Thoracic aorta (tissue), 2 donors: ENCODE measurements at regions not wholly inside any gene's neighbourhood (a gene's known extent, or its start where the extent isn't known, plus 50 kb on each side); places are given as distances from the start of the nearest gene placed in this dataset.

Experiments used
- ATAC-seq: fragments of 150-250 bp; one replicate; pipeline ENCODE4 v1.8.0; 2017; ENCODE audit warnings: low read depth; ENCODE audit not compliant: insufficient number of reproducible peaks, low FRiP score
- DNase-seq: peaks from one replicate; pipeline ENCODE4 v3.0.0-alpha.2; 2020; ENCODE audit warnings: low spot score
- H3K27ac ChIP-seq, 2 donors: fragments of 200-600 bp; sonication (generic); 1 replicate in 1 of 2; 2 replicates in 1 of 2; pipeline ENCODE4 v1.5.1; 2016; ENCODE audit warnings: mild to moderate bottlenecking in 2 of 2, moderate library complexity in 2 of 2
- H3K27me3 ChIP-seq: fragments of 200-600 bp; sonication (generic); replicated peaks from 2 replicates; pipeline ENCODE4 v1.6.0; 2016; ENCODE audit warnings: mild to moderate bottlenecking; ENCODE audit not compliant: insufficient read depth
- H3K36me3 ChIP-seq: fragments of 200-600 bp; sonication (generic); one replicate; pipeline ENCODE4 v1.5.1; 2016
- H3K4me1 ChIP-seq, 2 donors: fragments of 200-600 bp; sonication (generic); 1 replicate in 1 of 2; 2 replicates in 1 of 2; pipeline versions ENCODE4 v1.5.1 to v1.6.0; 2016; ENCODE audit warnings: low read depth in 2 of 2, mild to moderate bottlenecking in 1 of 2; ENCODE audit not compliant: control insufficient read depth in 1 of 2
- H3K4me3 ChIP-seq: fragments of 200-600 bp; sonication (generic); 2 replicates; pipeline ENCODE4 v1.5.1; 2016; ENCODE audit warnings: mild to moderate bottlenecking
- H3K9me3 ChIP-seq: fragments of 200-600 bp; sonication (generic); 2 replicates; pipeline ENCODE4 v1.5.1; 2016
- CTCF ChIP-seq: fragments of 200-600 bp; sonication (generic); IDR thresholded peaks from one replicate; pipeline ENCODE4 v1.5.1; 2019; ENCODE audit warnings: antibody characterized with exemption

GRCh38 chr13:76773448-76774094, 112.6 kb downstream of the KCTD12 start:
- H3K4me3 ChIP-seq = no peak overlapping the region
- ATAC-seq = no peak
- no peaks in the 10 kb centered on the region for H3K9me3 ChIP-seq
- H3K36me3 ChIP-seq = no peaks in the 10 kb centered on the region
- no peak for TF ChIP-seq CTCF
- H3K27me3 ChIP-seq = no peaks in the 10 kb centered on the region
- DNase-seq = no peak
- no peak overlapping the region for H3K27ac ChIP-seq
- no peaks in the 10 kb centered on the region for H3K4me1 ChIP-seq

GRCh38 chr13:76772241-76772640, 114.0 kb downstream of the KCTD12 start:
- Histone ChIP-seq H3K4me1 (no peaks in the 10 kb centered on the region), H3K4me3 (no peak overlapping the region), H3K36me3 (no peaks in the 10 kb centered on the region), H3K9me3 (no peaks in the 10 kb centered on the region), H3K27ac (no peak overlapping the region), H3K27me3 (no peaks in the 10 kb centered on the region)
- DNase-seq (no peak), ATAC-seq (no peak)
- no peak for TF ChIP-seq CTCF

- no peak for TF ChIP-seq CTCF
- peaks cover 0 to 4% of the 10 kb centered on the region in 2 donors for H3K4me1 ChIP-seq
- no peaks in the 10 kb centered on the region for H3K27me3 ChIP-seq
- H3K4me3 ChIP-seq = no peak overlapping the region
- no peak overlapping the region for H3K27ac ChIP-seq
- no peak for ATAC-seq
- no peaks in the 10 kb centered on the region for H3K9me3 ChIP-seq
- no peaks in the 10 kb centered on the region for H3K36me3 ChIP-seq
- DNase-seq = no peak
These were observed 116.9 kb downstream of the KCTD12 start for GRCh38 chr13:76769271-76769791.

- no peak for DNase-seq
- Histone ChIP-seq H3K36me3 (no peaks in the 10 kb centered on the region), H3K4me1 (peaks cover 0 to 4% of the 10 kb centered on the region in 2 donors), H3K27me3 (no peaks in the 10 kb centered on the region), H3K4me3 (no peak overlapping the region), H3K27ac (no peak overlapping the region), H3K9me3 (no peaks in the 10 kb centered on the region)
- no peak for ATAC-seq
- no peak for TF ChIP-seq CTCF
These were observed 117.8 kb downstream of the KCTD12 start for GRCh38 chr13:76768384-76768783.

- Histone ChIP-seq H3K4me3 (no peak overlapping the region), H3K27me3 (no peaks in the 10 kb centered on the region), H3K36me3 (no peaks in the 10 kb centered on the region), H3K4me1 (peaks cover 0 to 4% of the 10 kb centered on the region in 2 donors), H3K9me3 (no peaks in the 10 kb centered on the region), H3K27ac (no peak overlapping the region)
- DNase-seq (no peak), ATAC-seq (no peak)
- TF ChIP-seq CTCF = no peak
These were observed 121.3 kb downstream of the KCTD12 start for GRCh38 chr13:76764916-76765315.
